Hepatocyte (in vitro differentiated cells): ENCODE measurements at regions not wholly inside any gene's neighbourhood (a gene's known extent, or its start where the extent isn't known, plus 50 kb on each side); places are given as distances from the start of the nearest gene placed in this dataset.

Experiments used
- EZH2 ChIP-seq: fragments of 200-600 bp; sonication (generic); IDR thresholded peaks from 2 replicates; pipeline ENCODE4 v1.6.1; 2016; ENCODE audit warnings: antibody characterized with exemption, mild to moderate bottlenecking, borderline replicate concordance
- EZH2phosphoT487 ChIP-seq: fragments of 200-600 bp; sonication (generic); IDR thresholded peaks from one replicate; pipeline ENCODE4 v1.6.1; 2018; ENCODE audit warnings: antibody characterized with exemption, mild to moderate bottlenecking, low read depth, moderate library complexity; ENCODE audit not compliant: unreplicated experiment, severe bottlenecking
- TF ChIP-seq, protein P1 (sequence below): fragments of 200-600 bp; sonication (generic); IDR thresholded peaks from 2 replicates; pipeline ENCODE4 v1.5.1; 2016; ENCODE audit warnings: antibody characterized with exemption, mild to moderate bottlenecking; ENCODE audit not compliant: poor library complexity

GRCh38 chr1:95504321-95504720 is 270.3 kb downstream of the RWDD3 start:
- TF ChIP-seq, protein P1, sequence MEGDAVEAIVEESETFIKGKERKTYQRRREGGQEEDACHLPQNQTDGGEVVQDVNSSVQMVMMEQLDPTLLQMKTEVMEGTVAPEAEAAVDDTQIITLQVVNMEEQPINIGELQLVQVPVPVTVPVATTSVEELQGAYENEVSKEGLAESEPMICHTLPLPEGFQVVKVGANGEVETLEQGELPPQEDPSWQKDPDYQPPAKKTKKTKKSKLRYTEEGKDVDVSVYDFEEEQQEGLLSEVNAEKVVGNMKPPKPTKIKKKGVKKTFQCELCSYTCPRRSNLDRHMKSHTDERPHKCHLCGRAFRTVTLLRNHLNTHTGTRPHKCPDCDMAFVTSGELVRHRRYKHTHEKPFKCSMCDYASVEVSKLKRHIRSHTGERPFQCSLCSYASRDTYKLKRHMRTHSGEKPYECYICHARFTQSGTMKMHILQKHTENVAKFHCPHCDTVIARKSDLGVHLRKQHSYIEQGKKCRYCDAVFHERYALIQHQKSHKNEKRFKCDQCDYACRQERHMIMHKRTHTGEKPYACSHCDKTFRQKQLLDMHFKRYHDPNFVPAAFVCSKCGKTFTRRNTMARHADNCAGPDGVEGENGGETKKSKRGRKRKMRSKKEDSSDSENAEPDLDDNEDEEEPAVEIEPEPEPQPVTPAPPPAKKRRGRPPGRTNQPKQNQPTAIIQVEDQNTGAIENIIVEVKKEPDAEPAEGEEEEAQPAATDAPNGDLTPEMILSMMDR, result no peak
- TF ChIP-seq EZH2phosphoT487, result no peak
- TF ChIP-seq EZH2, result no peak
